HG03432 (cell line): ENCODE measurements at regions not wholly inside any gene's neighbourhood (a gene's known extent, or its start where the extent isn't known, plus 50 kb on each side); places are given as distances from the start of the nearest gene placed in this dataset.
"Not testable (repeated sequence)": the region's sequence is repeated elsewhere in the genome, so short reads cannot be mapped to it uniquely, and the experiment has no call there.

Experiments
- ATAC-seq: cut with Tn5 transposase; IDR thresholded peaks from one replicate; pipeline ENCODE4 v1.9.1; 2021; ENCODE audit warnings: mild to moderate bottlenecking, moderate library complexity; ENCODE audit not compliant: unreplicated experiment

DNA sequence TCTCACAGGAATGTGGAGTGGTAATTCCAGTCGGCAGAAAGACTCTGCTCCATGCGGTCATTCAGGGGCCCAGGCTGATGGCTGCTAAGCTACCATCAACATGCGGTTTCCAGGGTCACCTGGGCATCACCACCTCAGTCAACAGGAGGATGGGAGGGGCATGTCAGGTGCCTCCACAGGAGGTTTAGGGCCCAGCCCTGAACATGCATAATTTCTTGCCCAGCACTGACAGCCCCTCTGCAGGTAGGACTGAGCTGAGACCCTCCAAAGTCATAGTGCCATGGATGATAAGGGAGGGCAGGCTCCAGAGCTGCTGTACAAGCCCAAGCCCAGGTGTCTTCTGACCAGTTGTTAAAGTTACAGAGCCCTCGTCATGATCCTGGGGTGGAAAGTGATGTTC, 244.0 kb upstream of the SFSWAP start:
- ATAC-seq = no peak

DNA sequence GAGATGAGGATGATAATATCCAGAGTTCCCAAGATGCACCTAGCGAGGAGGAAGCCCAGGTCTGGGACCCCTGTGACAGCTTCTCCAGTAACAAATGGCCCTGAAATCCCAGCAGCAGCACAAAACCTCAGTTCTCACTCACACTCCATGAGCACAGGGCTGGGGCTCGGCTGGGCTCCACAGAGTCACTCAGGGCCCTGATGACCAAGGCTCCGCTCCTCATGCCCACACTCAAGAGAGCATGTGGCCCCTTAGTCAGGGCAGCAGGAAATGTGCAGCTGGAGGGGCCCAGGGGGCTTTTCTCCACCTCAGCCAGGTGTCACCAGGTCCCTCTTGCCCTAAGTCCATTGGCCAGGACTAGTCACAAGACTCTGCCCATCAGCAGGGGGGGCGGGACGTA, 242.7 kb upstream of the SFSWAP start:
- no peak for ATAC-seq

DNA sequence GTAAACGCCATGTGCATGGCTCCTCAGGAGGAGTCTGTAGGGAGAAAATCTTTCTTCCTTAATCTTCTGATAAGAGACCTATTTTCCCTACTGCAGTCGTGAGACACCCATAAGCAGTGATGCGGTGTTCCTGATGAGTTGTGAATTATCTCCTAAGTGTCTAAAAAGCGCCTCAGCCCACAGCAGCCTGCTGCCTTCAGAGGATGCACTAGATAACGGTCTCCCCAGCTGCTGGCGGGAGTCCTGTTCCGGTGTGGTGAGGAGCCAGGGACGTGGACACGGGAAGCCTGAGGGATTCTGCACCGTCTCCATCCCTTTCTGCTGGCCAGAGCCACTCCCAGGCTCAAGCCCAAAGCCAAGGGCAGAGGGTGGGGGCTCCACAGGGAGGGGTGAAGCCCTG, 240.9 kb upstream of the SFSWAP start:
- not testable (repeated sequence) for ATAC-seq

DNA sequence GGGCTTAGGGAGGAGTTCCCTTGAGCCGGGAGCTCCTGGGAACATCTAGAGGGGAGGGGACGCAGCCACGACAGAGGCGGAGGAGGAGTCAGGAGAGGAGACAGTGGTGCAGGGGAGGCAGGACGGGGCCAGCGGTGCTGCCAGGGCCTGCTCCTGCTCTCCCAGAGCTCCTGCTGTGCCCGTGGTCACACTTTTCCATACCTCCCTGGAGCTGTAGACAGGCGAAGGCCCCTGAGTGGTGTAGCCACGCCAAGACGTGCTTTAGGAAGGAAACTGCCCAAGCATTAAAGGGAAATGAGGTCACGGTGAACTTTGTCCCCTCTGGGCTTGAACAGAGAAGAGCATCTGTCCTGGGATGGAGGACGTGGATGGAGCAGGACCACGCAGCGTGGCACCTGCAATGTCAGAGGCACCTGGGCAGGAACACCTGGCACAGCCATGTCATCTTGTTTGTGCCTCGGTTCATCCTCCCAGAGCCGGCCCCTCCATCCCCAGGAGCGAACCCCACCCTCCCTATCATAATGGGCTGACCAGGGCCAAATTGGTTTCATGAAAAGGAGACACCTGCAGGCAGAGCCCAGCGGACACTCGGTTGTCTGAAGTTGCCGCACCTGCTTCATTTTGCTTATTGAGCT, 239.5 kb upstream of the SFSWAP start:
- ATAC-seq = no peak

DNA sequence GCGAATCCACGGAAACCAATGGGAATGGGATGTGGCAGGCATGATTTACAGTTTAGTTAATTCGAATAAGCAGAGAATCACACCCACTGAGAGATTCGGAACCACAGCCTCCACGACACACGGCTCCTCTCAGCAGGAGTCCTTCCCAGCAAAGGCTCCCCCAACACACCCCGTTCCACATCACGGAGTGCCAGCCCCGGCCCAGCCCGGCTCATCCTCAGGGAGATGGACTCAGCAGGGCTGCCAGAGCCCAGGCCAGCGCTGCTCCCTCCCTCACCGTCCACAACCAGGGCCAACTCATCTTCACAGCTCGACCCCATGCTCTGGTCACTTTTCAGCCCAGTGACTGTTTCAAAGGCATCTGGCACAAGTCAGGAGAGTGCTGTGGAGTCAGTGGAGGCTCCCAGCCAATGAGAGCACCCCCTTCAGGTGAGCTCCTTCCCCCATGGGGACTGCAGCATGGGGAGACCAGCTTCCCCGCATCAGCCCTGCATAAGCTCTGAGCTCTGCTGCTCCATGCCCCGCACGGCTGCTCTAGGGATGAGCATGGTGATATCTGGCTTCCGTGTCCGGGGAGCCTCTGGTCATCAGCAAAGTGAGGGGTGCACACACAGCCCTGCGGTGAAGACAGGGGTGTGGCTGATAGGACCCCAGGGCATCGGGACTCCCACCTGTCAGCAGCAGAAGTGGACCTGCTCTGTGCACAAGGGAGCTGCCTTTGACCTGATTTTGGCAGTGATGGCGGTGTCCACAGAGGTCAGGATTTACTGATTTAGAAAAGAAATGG, 238.8 kb upstream of the SFSWAP start:
- no peak for ATAC-seq

DNA sequence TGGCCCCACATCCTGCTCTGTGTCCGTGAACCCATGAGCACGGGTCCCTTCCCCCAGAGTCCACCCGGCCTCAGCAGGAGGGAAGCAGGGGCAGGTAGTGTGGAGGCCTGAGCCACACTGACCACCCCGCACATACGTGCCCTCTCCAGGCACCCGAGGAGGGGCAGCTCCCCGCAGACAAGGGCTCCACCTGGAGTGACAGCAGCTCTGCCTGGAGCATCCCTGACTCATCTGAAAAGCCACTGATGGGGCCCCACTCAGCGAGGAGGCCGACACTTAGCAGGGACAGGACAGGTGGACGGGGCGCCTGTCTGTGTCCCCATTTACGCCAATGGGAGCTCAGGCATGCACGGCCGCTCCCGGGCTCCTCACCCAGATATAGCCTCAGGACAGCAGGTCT, 237.6 kb upstream of the SFSWAP start:
- no peak for ATAC-seq

DNA sequence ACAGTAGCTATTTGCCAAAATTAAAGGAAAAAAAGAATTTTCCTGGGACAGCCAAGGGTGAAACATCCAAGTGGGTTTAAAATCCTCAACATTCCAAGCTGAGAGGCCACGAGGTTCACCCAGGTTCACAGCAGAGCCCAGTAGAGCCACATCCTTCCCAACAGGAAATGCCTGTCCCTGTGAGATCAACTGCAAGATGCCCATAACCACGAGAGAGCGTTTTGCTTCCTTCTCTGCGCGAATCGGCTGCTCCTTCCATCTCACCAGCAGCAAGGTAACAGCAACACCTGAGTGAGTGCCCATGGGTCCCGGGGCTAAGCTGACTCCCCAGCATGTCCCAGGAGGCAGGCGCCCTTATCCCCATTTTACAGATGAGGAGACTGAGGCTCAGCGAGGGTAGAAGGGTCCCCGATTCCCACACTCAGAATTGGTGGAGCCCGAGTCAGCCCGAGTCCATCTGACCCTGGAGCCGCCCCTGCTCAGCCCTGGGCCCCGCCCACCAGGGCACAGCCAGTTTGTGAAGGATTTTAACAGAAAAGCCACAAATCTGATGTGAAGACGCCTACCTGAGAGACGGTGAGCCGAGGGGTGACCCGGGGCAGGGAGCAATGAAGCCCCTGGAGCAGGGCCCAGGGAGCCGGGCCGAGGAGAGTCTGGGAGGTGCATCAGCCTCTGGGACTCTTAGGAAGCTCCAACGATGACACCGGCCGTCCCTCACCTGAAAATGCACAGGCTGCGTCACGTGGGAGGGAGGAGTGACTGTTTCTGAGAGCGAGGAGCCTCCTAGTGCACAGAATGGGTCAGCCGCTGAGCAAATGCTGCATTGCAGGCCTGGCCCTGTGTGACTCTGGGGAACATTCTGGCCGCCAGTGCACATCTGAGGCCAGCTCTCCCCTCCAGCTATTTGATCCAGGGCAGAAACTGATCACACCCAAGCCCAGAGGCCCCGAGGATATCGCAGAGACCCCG, 236.9 kb upstream of the SFSWAP start:
- no peak for ATAC-seq

DNA sequence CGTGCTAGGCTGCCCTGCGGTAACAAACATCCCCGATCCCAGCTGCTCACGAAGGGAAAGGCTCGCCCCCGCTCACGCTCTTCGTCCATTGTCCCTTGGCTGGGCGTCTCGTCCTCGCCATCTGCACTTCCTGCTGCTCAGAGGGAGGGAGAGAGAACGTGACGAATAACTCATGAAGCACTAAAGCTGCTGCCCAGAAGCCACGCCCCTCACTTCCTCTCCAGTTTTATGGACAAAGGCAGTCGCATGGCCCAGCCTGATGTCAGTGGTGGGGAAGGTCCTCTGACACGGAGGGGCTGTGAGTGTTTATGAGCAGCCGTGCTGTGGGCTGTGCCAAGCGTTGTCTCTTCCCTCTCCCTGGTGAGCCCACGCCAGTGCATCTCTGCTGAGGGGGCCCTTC, 235.9 kb upstream of the SFSWAP start:
- ATAC-seq = not testable (repeated sequence)

DNA sequence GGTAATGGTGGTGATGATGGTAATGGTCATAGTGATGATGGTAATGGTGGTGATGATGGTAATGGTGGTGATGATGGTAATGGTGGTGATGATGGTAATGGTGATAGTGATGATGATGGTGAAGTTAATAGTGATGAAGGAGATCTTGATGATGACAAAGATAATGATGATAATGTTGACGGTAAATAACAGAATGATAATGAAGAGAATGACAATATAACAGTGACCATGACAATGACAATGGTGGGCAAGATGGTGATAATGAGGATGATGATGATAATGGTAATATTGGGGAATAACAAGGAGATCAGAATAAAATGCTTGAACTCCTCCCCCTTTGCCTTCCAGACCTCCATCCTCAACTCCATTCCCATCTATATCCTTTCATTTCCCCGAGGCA, 233.3 kb upstream of the SFSWAP start:
- no peak for ATAC-seq

DNA sequence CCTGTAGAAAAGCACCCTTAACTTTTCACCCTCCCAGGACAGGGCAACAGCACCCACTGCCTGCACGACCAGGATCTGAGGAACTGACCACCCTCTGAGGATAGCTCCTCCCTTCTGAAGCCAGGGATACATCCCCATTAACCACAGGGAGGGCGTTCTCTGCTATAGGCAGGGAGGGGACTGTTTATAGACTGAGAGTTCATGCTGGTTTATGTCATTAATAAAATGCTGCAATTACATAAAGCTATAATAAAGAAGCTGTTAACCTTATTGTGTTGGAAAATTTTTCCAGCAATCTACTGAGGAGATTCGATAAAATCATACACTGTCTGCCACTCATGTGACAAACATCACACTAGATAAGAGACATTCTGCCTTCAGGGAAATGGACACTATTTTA, 232.4 kb upstream of the SFSWAP start:
- no peak for ATAC-seq

DNA sequence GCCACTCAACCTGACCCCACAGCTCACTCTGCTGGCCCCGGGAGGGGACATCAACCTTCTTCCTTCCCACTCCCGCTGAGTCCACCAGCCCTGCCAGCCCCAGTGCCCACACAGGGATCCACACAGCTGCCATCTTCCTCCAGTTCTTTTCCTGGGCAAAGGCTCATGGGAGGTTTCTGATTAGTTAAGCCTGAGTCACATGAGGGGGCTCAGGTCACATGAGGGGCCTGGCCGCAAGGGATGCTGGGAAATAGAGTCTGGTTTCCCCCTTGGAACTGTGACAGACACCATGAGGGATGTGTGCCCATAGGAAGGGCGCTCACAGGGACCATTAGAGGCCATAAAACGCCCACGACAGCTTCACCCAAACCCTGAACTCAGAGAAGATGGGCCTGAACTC, 228.7 kb upstream of the SFSWAP start:
- no peak for ATAC-seq

DNA sequence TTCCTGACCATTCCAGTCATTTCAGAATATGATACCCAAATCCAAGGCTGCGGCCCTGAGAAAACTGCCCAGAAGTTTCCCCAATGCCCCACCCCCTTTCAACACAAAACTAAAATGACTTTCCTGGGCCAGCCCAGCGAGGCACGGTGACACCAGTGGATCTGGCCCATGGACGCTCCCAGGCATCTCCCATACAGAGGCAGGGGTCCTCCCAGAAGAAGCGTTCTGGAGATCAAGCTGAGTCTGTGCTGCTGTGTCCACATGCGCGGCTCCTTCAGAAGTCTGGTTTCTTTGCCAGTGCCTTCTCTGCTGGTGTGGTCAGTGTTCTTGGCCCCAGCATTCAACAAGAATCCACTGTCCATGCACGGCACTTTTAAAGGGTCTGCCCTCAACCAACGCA, 228.2 kb upstream of the SFSWAP start:
- ATAC-seq = no peak

DNA sequence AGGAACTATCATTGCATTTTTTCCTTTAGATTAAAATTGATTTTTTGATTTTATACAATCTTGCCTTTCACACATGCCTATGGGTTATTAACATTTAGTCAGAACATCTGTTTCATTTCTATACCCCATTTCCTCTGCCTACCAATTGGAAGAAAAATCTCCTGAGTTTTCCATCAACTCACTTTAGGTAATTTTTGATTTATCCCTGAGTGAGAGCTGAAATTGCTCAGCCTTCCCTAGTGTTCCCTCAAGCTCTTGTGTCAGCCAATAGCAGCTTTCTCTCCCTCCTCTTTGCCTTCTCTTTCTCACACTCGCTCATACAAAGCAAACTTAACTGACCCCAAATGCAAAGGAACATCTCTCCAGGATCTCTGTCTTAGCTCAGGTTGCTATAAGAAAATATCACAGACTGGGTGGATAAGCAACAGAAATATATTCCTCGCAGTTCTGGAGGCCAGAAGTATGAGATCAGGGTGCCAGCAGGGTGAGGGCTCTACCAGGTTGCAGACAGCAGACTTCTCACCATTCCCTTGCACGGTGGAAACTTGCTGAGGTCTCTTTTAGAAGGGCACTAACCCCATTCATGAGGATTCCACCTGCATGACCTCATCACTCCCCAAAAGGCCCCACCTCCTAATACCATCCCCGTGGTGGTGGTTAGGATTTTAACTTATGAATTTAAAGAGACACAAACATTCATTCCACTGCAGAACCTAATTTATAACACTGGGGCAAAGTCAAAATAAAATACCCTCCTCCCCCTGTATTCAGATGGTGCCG, 224.2 kb upstream of the SFSWAP start:
- no peak for ATAC-seq

DNA sequence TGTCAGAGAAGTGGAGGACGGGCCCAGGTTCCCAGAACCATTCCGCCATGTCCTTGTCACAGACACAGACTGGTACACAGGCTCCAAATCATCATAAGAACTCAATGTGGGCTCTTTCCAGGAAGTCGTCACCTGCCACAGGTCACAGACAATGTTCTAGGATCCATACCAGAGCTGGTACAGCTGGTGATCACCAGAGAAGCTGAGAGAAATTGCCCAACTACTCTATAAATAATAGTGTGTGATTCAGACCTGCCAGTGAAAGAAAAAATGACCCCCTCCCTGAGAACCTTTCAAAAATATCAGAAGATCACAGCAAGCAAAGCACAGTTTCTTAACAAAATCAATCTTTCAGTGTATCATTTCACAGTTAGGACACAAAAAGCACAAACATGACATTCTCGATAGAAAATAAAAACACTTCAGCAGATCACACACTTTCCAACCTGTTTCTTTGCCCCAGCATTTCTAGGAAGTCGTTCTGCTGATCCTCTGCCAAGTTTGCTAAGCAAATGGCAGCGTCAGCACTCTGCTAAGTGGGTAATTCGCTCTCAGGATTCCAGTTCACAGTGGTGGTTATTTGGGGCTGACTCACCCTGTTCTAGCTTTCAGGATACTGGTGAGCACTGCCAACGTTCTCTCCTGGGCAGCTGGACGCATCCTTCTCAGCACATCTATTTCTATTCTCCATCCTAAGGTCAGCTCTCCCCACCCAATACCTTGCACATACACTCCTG, 223.3 kb upstream of the SFSWAP start:
- ATAC-seq = no peak

DNA sequence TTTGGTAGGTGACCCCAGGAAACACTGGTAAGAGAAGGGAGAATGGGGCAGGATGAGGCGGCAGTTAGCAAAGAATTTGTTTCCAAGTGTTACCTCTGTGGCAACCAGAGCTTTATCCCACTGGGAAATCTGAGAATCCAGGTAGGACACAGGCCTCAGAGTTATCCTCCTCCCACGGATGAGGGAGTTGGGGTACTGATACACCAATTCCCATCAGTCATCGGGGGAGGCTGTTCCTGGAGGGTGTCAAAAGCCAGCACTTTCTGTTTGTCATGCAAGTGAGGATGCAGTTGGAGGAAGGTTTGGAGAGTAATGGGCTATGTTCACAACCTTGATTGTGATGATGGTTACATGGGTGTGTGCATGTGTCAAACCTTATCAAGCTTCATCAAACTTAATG, 221.2 kb upstream of the SFSWAP start:
- ATAC-seq = no peak

DNA sequence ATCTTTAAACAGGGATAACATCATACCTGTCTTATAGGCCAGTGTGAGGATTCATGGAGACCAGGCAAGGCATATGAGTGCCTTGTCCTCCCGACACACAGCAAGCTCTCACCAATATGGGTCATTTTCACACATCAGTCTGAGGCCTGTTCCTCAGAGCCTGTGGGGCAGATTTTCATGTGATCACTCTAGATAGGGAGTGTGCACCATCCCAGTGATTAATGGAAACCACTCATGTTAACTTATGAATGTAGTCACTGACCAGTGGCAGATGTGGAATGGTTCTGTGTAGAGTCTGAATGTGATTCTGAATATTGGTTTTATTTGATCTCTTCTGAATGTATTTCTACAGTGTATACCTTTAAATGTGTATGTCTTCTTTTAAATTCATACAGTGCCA, 219.7 kb upstream of the SFSWAP start:
- ATAC-seq = no peak

DNA sequence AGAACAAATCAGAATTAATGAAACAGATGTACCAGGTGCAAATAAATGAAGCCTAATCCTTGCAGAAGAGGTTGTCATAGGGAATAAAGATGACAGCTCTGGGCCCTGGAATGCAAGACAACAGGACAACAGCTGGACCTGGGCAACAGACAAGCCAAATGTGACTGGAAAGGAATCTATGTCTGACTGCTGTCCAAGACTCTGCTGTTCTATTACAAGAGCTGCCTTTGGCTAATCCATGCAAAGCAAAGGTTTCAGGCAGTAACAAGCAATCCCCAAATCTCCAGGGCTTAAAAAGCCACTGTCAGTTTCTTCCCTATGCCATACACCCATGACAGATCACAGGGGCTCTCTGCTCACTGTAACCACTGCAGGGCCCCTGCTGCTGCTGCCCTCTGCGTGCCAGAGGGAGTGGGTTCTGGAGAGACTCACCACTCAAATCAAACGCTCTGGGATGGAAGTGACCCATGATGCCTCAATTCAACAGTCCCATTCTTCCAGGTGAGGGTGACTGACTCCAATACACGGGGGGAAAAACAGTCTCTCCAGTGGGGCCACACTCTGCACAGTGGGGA, 218.9 kb upstream of the SFSWAP start:
- no peak for ATAC-seq

DNA sequence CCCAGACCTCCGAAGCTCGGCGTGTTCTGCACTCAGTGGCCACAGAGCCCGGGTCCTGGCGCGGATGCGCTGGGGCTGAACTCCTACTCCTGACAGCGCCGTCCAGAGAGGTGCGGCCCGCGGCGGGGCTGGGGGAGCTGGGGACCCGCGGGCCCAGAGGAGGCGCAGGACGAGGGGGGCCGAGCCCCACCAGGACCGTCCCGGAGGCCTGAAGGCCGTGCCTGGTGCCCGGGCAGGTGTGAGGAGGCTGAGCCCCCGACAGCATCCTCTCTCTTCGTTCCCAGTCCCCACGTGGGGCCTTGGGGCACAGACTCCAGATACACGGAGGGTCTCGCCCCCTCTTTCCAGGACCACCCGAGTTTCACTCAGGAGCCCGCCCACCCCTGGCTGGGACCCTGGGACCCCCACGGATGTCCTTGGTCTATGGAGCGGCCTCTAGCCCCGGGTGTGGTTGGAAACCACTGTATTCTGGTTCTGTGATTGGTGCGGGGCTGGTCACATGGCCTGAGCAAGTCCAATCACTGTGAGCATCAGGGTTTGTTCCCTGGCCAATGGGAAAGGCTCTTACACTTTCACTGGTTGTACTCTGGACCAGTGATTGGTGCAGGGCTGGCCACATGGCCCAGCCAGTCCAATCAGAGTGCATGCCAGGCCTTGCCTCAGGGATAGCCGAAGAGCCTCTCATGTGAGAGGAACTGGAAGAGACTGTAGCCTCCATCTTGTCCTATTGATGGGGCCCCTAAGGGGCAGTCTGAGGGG, 217.6 kb upstream of the SFSWAP start:
- ATAC-seq = no peak

DNA sequence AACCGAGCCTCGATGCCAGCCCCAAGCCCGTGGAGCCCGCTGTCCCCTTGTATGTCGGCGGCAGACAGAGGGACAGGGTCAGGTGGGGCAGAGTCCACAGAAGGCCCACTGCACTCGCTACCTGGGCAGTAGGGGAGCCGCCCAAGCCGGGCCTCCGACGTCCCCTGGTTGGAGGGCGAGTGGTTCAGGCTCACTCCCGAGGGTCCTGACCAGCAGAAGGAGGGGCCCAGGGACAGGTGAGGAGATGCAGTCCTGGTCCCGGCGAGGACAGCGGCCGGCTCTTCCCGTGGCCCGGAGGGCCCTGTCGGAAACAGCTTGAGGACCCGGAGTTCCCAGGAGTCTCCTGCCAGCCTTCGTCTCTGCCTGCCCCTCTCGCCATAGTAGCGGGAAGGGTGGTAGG, 216.7 kb upstream of the SFSWAP start:
- ATAC-seq = no peak
